ENCODE measurements at regions not wholly inside any gene's neighbourhood (a gene's known extent, or its start where the extent isn't known, plus 50 kb on each side); places are given as distances from the start of the nearest gene placed in this dataset.

DNA sequence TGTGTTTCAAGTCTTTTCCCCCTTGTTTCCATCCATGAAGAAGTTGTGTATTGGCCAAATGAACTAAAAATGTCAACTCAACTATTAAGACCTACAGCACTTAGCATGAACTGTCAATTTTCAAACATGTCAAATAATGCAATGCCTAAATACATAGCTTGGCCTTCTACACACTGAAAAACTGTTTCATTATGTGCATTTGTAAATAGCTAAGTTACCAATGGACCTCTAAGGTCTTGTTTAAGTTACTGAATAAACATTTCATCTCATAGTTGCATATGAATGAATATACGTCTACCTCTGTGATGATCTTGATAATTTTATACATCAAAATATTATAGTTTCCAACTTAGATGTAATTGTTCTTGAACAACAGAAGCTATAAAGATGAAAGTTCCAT, 744.5 kb downstream of the EFNB2 start:
- TF ChIP-seq SUZ12 (IDR thresholded peaks at IDR 0.05; ENCODE audit: extremely low read depth, insufficient read depth, insufficient read length) (no peak), ZNF274 (IDR thresholded peaks at IDR 0.05; ENCODE audit: low read depth, low read length) (no peak), YY1 (IDR thresholded peaks at IDR 0.05; ENCODE audit: insufficient read depth, insufficient read length) (no peak)
